K562 (cell line): ENCODE measurements at regions not wholly inside any gene's neighbourhood (a gene's known extent, or its start where the extent isn't known, plus 50 kb on each side); places are given as distances from the start of the nearest gene placed in this dataset.

Source experiments
- ATAC-seq: fragments of 200-7000 bp; cut with Tn5 transposase; 3 replicates; pipeline ENCODE4 v1.9.1; 2020; ENCODE audit warnings: moderate library complexity
- BruUV-seq: library from RNA; stranded (reverse); fragments of 400-500 nt; replicated peaks from 2 replicates; lab custom pipeline; 2021; lab: Mats Ljungman, UMichigan
- CTCF ChIA-PET: fragments of 300-600 bp; formaldehyde crosslinking; extraction: SDS; loops from one replicate; lab custom pipeline; 2021; ENCODE audit warnings: low intra/inter-chr PET ratio; lab: Yijun Ruan, JAX
- POLR2A ChIA-PET: fragments of 300-600, 350-650 bp; sonication (Branson Sonifier 250); formaldehyde crosslinking; extraction: SDS; loops from one replicate; lab custom pipeline; 2021; ENCODE audit warnings: antibody characterized with exemption, inconsistent platforms; lab: Yijun Ruan, JAX
- DNase-seq, 4 experiments: peaks; one replicate each; pipeline versions ENCODE4 v3.0.0 to v3.0.0-alpha.2; 2011 to 2018; ENCODE audit warnings: low spot score in 3 of 4, mixed read lengths in 3 of 4; ENCODE audit errors: extremely low read depth in 1 of 4
- FAIRE-seq: peaks from 2 replicates; lab custom pipeline; 2011; peaks lifted over from hg19 to GRCh38; lab: Jason Lieb, UNC
- H2AFZ ChIP-seq: 2 replicates; pipeline ENCODE4 v1.6.0; 2011; ENCODE audit warnings: low read depth, low read length, control low read depth, inconsistent platforms
- H3K27ac ChIP-seq: fragments of 200-600 bp; 3 replicates; pipeline ENCODE4 v1.8.0; 2011; ENCODE audit warnings: low read depth, mild to moderate bottlenecking, control low read depth, inconsistent platforms, low read length, moderate library complexity, mixed read lengths; ENCODE audit errors: extremely low read depth
- H3K27me3 ChIP-seq, 2 experiments: fragments of 300-600 bp in 1 of 2; 2 replicates in 1 of 2; 3 replicates in 1 of 2; pipeline versions ENCODE4 v1.6.0 to v1.8.0; 2011; ENCODE audit warnings: inconsistent platforms in 2 of 2, low read length in 2 of 2, mild to moderate bottlenecking in 1 of 2, mixed read lengths in 1 of 2, moderate library complexity in 1 of 2; ENCODE audit not compliant: control insufficient read depth in 2 of 2, insufficient read depth in 2 of 2
- H3K36me3 ChIP-seq: fragments of 300-600 bp; 3 replicates; pipeline ENCODE4 v1.8.0; 2011; ENCODE audit warnings: mild to moderate bottlenecking, low read length, inconsistent platforms; ENCODE audit not compliant: control insufficient read depth, insufficient read depth
- H3K4me1 ChIP-seq, 2 experiments: fragments of 200-600 bp in 1 of 2; replicated peaks in 1 of 2; 2 replicates in 1 of 2; 3 replicates in 1 of 2; pipeline versions ENCODE4 v1.5.1 to v1.8.0; 2011; ENCODE audit warnings: inconsistent platforms in 2 of 2, low read length in 2 of 2, mild to moderate bottlenecking in 1 of 2, mixed read lengths in 1 of 2, moderate library complexity in 1 of 2; ENCODE audit not compliant: control insufficient read depth in 2 of 2, insufficient read depth in 2 of 2
- H3K4me2 ChIP-seq: 2 replicates; pipeline ENCODE4 v1.6.1; 2011; ENCODE audit warnings: low read length, control low read depth, inconsistent platforms, mixed read lengths; ENCODE audit not compliant: insufficient read depth
- H3K4me3 ChIP-seq: fragments of 200-600 bp; sonication (generic), shearing (Covaris generic); 2 replicates; pipeline ENCODE4 v1.5.1; 2016; ENCODE audit warnings: control low read depth, inconsistent platforms
- H3K79me2 ChIP-seq: fragments of 200-600 bp; 3 replicates; pipeline ENCODE4 v1.8.0; 2011; ENCODE audit warnings: low read length, inconsistent platforms; ENCODE audit not compliant: control insufficient read depth, insufficient read depth
- H3K9ac ChIP-seq, 2 experiments: 2 replicates each; pipeline versions ENCODE4 v1.6.0 to v1.6.1; 2011; ENCODE audit warnings: low read depth in 2 of 2, low read length in 2 of 2, control low read depth in 1 of 2, inconsistent platforms in 1 of 2, mild to moderate bottlenecking in 1 of 2, mixed read lengths in 1 of 2; ENCODE audit not compliant: insufficient read depth in 1 of 2
- H3K9me1 ChIP-seq: one replicate; pipeline ENCODE4 v1.6.0; 2011; ENCODE audit warnings: inconsistent platforms, mild to moderate bottlenecking, low read length, moderate library complexity; ENCODE audit not compliant: control insufficient read depth, insufficient read depth
- H3K9me3 ChIP-seq: replicated peaks from 2 replicates; pipeline ENCODE4 v1.5.1; 2011; ENCODE audit warnings: low read depth, low read length, inconsistent platforms; ENCODE audit not compliant: control insufficient read depth, insufficient read depth
- H4K20me1 ChIP-seq: replicated peaks from 2 replicates; pipeline ENCODE4 v1.6.1; 2011; ENCODE audit warnings: low read length, inconsistent platforms, mixed read lengths; ENCODE audit not compliant: control insufficient read depth, insufficient read depth
- AFF4 ChIP-seq: sonication (generic); formaldehyde crosslinking; IDR thresholded peaks from 2 replicates; pipeline ENCODE4 v1.8.0; 2023; ENCODE audit warnings: mild to moderate bottlenecking, missing genetic modification reagents
- CBFA2T2 ChIP-seq: fragments of 450-650 bp; conservative IDR thresholded peaks from 2 replicates; pipeline ENCODE4 v1.6.1; 2017; ENCODE audit warnings: mild to moderate bottlenecking
- GABPB2 ChIP-seq: fragments of 250-450 bp; sonication (Bioruptor Pico); conservative IDR thresholded peaks from 2 replicates; pipeline ENCODE4 v1.5.1; 2021; ENCODE audit warnings: mild to moderate bottlenecking
- HMG20B ChIP-seq: fragments of 250-450 bp; sonication (Bioruptor Pico); IDR thresholded peaks from 2 replicates; pipeline ENCODE4 v1.5.0; 2021; ENCODE audit warnings: mild to moderate bottlenecking
- MBD2 ChIP-seq: sonication (generic); IDR thresholded peaks from 2 replicates; pipeline ENCODE4 v1.6.1; 2016; ENCODE audit warnings: low read depth, borderline replicate concordance
- SMAD2 ChIP-seq: fragments of 150-350 bp; IDR thresholded peaks from 2 replicates; pipeline ENCODE4 v1.6.1; 2014; ENCODE audit warnings: low read depth, mild to moderate bottlenecking, low read length
- TAF15 ChIP-seq: fragments of 200-400 bp; formaldehyde crosslinking; IDR thresholded peaks from 2 replicates; pipeline ENCODE4 v1.6.1; 2017; ENCODE audit warnings: mild to moderate bottlenecking, low read depth, low read length, moderate library complexity
- ZZZ3 ChIP-seq: fragments of 450-650 bp; IDR thresholded peaks from 2 replicates; pipeline ENCODE4 v1.6.1; 2016; ENCODE audit warnings: antibody characterized with exemption, mild to moderate bottlenecking, moderate library complexity
- WGBS: fragments of 100-300 bp; shearing (Covaris generic); methylation state at CpG from one replicate; pipeline ENCODE4 v1.1.6; 2016; ENCODE audit warnings: low coverage, mixed read lengths; ENCODE audit not compliant: insufficient coverage; ENCODE audit errors: missing lambda C conversion rate; 5-methylcytosine and 5-hydroxymethylcytosine counted together
- in situ Hi-C: fragments of 300-500 bp; cut with MboI; formaldehyde crosslinking; loops from 4 replicates; pipeline ENCODE4 v1.15.0; 2018; ENCODE audit warnings: inconsistent platforms, mixed read lengths
- intact Hi-C: fragments of 100-400 bp; cut with micrococcal nuclease; formaldehyde crosslinking; loops from 2 replicates; pipeline ENCODE4 v1.14.2; 2022
- TF ChIP-seq, protein P1 (sequence below): fragments of 450-650 bp; IDR thresholded peaks from 2 replicates; pipeline ENCODE4 v1.6.1; 2014; ENCODE audit warnings: low read depth, mild to moderate bottlenecking, moderate library complexity, borderline replicate concordance
- TF ChIP-seq, protein P2 (sequence below): sonication (generic); formaldehyde crosslinking; IDR thresholded peaks from 2 replicates; pipeline ENCODE4 v1.8.1; 2022; ENCODE audit warnings: missing genetic modification reagents

GRCh38 chr6:87941556-87942358, 105.9 kb upstream of the SPACA1 start (continued):
- TF ChIP-seq, protein P1, sequence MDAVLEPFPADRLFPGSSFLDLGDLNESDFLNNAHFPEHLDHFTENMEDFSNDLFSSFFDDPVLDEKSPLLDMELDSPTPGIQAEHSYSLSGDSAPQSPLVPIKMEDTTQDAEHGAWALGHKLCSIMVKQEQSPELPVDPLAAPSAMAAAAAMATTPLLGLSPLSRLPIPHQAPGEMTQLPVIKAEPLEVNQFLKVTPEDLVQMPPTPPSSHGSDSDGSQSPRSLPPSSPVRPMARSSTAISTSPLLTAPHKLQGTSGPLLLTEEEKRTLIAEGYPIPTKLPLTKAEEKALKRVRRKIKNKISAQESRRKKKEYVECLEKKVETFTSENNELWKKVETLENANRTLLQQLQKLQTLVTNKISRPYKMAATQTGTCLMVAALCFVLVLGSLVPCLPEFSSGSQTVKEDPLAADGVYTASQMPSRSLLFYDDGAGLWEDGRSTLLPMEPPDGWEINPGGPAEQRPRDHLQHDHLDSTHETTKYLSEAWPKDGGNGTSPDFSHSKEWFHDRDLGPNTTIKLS, result no peak
- no peak for TF ChIP-seq ZZZ3
- no peak for TF ChIP-seq HMG20B
- no peak for TF ChIP-seq AFF4 (CRISPR knock-in tag)

DNA sequence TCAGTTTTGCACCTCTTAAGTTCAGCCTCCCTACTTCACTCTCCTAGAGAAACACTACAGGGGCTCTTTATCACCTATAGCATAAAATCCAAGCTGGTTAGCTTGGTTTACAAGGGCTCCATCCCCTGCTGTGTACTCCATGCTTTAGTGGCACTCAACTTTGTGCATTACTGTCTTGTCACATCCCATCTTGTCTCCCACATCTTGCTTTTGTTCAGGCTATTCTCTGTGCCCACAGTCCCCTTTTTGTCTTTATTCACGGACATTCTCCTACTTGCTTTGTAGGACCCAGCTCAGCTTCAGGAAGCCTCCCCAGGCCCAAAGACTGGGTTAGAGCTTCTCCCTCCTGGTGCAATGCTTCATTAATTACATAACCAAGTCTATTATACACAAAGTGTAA, 107.9 kb upstream of the SPACA1 start:
- H4K20me1 ChIP-seq, result 0 out of 2 replicates have a peak, but pooled peaks cover 2% of the 10 kb centered on the region
- H3K9me1 ChIP-seq, result no peaks in the 10 kb centered on the region
- ATAC-seq (no peak), DNase-seq (no peak), FAIRE-seq (no peak)
- in situ Hi-C loops (no loop called here), intact Hi-C loops (no loop called here)
- H3K4me3 ChIP-seq, result no peak overlapping the region
- no peaks in the 10 kb centered on the region for H3K4me1 ChIP-seq
- H3K9ac ChIP-seq, result no peak overlapping the region
- no peak overlapping the region for H2AFZ ChIP-seq
- WGBS, result 8% methylated on average over 1 of the region's 1 CpG
- no peaks in the 10 kb centered on the region for H3K36me3 ChIP-seq
- no peaks in the 10 kb centered on the region for H3K9me3 ChIP-seq
- H3K79me2 ChIP-seq, result no peaks in the 10 kb centered on the region
- BruUV-seq, result no TSS peak
- POLR2A ChIA-PET, result no interaction called here
- CTCF ChIA-PET, result no interaction called here
- no peak overlapping the region for H3K27ac ChIP-seq
- H3K4me2 ChIP-seq, result no peak overlapping the region
- H3K27me3 ChIP-seq, result peaks cover 0 to 8% of the 10 kb centered on the region in 2 experiments; a peak in 3 of 5 replicates
- TF ChIP-seq TAF15 (no peak), CBFA2T2 (no peak), MBD2 (no peak), SMAD2 (no peak), GABPB2 (CRISPR knock-in tag) (no peak)
- TF ChIP-seq, protein P2, sequence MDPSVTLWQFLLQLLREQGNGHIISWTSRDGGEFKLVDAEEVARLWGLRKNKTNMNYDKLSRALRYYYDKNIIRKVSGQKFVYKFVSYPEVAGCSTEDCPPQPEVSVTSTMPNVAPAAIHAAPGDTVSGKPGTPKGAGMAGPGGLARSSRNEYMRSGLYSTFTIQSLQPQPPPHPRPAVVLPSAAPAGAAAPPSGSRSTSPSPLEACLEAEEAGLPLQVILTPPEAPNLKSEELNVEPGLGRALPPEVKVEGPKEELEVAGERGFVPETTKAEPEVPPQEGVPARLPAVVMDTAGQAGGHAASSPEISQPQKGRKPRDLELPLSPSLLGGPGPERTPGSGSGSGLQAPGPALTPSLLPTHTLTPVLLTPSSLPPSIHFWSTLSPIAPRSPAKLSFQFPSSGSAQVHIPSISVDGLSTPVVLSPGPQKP (CRISPR knock-in tag), result no peak
